Ovary (tissue), 7 donors: ENCODE measurements at regions not wholly inside any gene's neighbourhood (a gene's known extent, or its start where the extent isn't known, plus 50 kb on each side); places are given as distances from the start of the nearest gene placed in this dataset.

ENCODE experiments used
- DNase-seq, 5 donors: peaks; one replicate each; pipeline ENCODE4 v3.0.0-alpha.2; 2019 to 2020
- H3K27ac ChIP-seq, 2 donors: fragments of 200-600 bp; one replicate each; pipeline versions ENCODE4 v1.5.1 to v1.8.0; 2019 to 2022
- H3K27me3 ChIP-seq: fragments of 200-600 bp; one replicate; pipeline ENCODE4 v1.8.0; 2022
- H3K36me3 ChIP-seq: fragments of 200-600 bp; sonication (generic); one replicate; pipeline ENCODE4 v1.5.1; 2019
- H3K4me1 ChIP-seq: one replicate; pipeline ENCODE4 v1.8.1; 2013; ENCODE audit warnings: mild to moderate bottlenecking, moderate library complexity; ENCODE audit not compliant: insufficient read depth
- H3K4me3 ChIP-seq: fragments of 200-600 bp; sonication (generic); one replicate; pipeline ENCODE4 v1.5.1; 2017
- H3K9me3 ChIP-seq, 2 donors: fragments of 200-600 bp in 1 of 2; sonication (generic) in 1 of 2; one replicate each; pipeline versions ENCODE4 v1.5.1 to v1.8.1; 2013 to 2019; ENCODE audit warnings: mild to moderate bottlenecking in 1 of 2, moderate library complexity in 1 of 2
- EP300 ChIP-seq: sonication (generic); formaldehyde crosslinking; IDR thresholded peaks from one replicate; pipeline ENCODE4 v1.6.1; 2017; ENCODE audit warnings: antibody characterized with exemption
- POLR2A ChIP-seq: fragments of 450-650 bp; IDR thresholded peaks from one replicate; pipeline ENCODE4 v1.6.1; 2017; ENCODE audit warnings: antibody characterized with exemption, mild to moderate bottlenecking, moderate library complexity
- WGBS, 3 donors: extraction: QIAGEN DNeasy Blood & Tissue Kit in 1 of 3; methylation state at CpG; one replicate each; pipeline versions ENCODE4 v1.1.5 to v1.1.7; 2013 to 2017; 5-methylcytosine and 5-hydroxymethylcytosine counted together
- intact Hi-C, 4 donors: fragments of 100-400 bp; cut with DNase I; formaldehyde crosslinking; loops; one replicate each; pipeline versions ENCODE4 v1.11.0 to v1.15.1; 2022 to 2023
- TF ChIP-seq, protein P1 (sequence below), 3 donors: fragments of 450-650 bp in 2 of 3; fragments of 200-600 bp in 1 of 3; IDR thresholded peaks; one replicate each; pipeline versions ENCODE4 v1.5.1 to v1.8.0; 2016 to 2022; ENCODE audit warnings: antibody characterized with exemption in 3 of 3, mild to moderate bottlenecking in 1 of 3
- donor health status: DM: no; HTN: no; CAD: no; lungs with moderate emphysema.
- donor health status: DM: no; HTN: no; CAD: no.
- donor health status: Bipolar disorder and iron deficiency.
- donor health status: DM: no; HTN: no; CAD: no.
- donor health status: DM: yes; HTN: yes; CAD: no.

DNA sequence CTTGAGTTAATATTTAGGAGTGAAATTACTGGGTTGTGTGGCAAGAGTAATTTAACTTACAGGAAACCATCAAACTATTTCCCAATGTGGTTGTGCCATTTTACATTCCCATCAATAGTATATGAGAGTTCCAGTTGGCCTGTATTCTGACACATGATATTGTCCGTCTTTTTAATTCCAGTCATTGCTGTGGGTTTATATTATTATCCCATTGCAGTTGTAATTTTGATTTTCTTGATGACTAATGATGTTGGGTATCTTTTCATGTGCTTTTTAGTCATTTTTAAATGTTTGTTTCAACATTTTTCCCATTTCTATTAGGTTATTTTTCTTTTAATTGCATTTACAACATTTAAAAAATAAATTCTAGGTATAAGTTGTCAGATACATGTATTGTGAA lies 614.0 kb downstream of the UTRN start:
- Histone ChIP-seq H3K4me3 (no peak overlapping the region), H3K4me1 (no peaks in the 10 kb centered on the region), H3K27me3 (no peaks in the 10 kb centered on the region), H3K27ac (no peak overlapping the region), H3K36me3 (no peaks in the 10 kb centered on the region), H3K9me3 (no peaks in the 10 kb centered on the region)
- intact Hi-C loops, result no loop called here
- no peak for DNase-seq
- TF ChIP-seq EP300 (no peak), POLR2A (no peak)
- TF ChIP-seq, protein P1, sequence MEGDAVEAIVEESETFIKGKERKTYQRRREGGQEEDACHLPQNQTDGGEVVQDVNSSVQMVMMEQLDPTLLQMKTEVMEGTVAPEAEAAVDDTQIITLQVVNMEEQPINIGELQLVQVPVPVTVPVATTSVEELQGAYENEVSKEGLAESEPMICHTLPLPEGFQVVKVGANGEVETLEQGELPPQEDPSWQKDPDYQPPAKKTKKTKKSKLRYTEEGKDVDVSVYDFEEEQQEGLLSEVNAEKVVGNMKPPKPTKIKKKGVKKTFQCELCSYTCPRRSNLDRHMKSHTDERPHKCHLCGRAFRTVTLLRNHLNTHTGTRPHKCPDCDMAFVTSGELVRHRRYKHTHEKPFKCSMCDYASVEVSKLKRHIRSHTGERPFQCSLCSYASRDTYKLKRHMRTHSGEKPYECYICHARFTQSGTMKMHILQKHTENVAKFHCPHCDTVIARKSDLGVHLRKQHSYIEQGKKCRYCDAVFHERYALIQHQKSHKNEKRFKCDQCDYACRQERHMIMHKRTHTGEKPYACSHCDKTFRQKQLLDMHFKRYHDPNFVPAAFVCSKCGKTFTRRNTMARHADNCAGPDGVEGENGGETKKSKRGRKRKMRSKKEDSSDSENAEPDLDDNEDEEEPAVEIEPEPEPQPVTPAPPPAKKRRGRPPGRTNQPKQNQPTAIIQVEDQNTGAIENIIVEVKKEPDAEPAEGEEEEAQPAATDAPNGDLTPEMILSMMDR (IDR thresholded peaks at IDR 0.05), result no peak
- WGBS, 3 donors, result 78 to 93% (median 81%) methylated on average over 1 of the region's 1 CpG

DNA sequence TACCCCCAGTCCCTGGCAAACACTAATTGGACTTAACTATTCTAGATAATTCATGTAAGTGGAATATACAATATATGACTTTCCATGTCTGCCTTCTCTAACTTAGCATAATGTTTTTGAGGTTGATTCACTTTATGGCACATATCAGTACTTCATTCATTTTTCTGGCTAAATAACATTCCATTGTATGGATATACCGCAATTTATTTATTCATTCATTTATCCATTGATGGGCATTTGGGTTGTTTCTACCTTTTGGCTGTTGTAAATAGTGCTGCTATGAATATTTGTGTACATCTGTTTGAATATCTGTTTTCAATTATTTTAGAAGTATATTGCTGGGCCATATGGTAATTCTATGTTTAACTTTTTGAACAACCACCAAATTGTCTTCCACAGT lies 616.3 kb downstream of the UTRN start:
- no peak overlapping the region for H3K27ac ChIP-seq
- H3K4me1 ChIP-seq, result no peaks in the 10 kb centered on the region
- 53 to 96% (median 92%) methylated on average over 1 of the region's 1 CpG for WGBS, 3 donors
- no peak overlapping the region for H3K4me3 ChIP-seq
- no peaks in the 10 kb centered on the region for H3K36me3 ChIP-seq
- intact Hi-C loops, result no loop called here
- H3K9me3 ChIP-seq, result no peaks in the 10 kb centered on the region
- TF ChIP-seq POLR2A, result no peak
- TF ChIP-seq, protein P1 (IDR thresholded peaks at IDR 0.05), result no peak
- TF ChIP-seq EP300, result no peak
- no peaks in the 10 kb centered on the region for H3K27me3 ChIP-seq
- no peak for DNase-seq

GRCh38 chr6:144908004-144908403 lies 622.9 kb downstream of the UTRN start:
- Histone ChIP-seq H3K27me3 (no peaks in the 10 kb centered on the region), H3K4me1 (no peaks in the 10 kb centered on the region), H3K4me3 (no peak overlapping the region), H3K36me3 (no peaks in the 10 kb centered on the region), H3K27ac (no peak overlapping the region), H3K9me3 (no peaks in the 10 kb centered on the region)
- intact Hi-C loops, result no loop called here
- no peak for TF ChIP-seq EP300
- TF ChIP-seq, protein P1 (IDR thresholded peaks at IDR 0.05), result no peak
- TF ChIP-seq POLR2A, result no peak
- no peak for DNase-seq
- 92 to 95% (median 94%) methylated on average over 1 of the region's 1 CpG for WGBS, 3 donors

DNA sequence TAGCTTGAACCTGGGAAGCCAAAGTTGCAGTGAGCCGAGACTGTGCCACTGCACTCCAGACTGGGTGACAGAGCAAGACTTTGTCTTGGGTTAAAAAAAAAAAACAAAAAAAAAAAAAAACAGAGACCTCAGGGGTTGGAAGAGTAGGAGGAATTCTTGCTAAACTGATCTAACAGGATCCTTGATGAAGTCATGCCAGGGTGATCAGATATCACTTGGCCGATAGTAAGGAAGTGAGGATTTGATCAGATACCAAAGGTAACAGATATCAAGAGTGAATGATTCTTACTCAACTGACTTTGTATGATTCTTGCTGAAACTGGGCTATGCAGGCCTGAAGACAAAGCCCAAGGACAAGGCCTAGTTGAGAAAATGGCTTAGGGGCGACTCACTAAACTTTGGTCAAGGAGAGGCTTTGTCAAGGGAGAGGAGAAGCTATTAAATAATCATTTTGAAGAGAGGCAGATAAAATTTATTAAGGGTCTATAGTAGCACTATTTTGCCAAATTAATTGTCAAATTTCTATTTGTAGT lies 624.7 kb downstream of the UTRN start:
- no peak overlapping the region for H3K4me3 ChIP-seq
- no peak overlapping the region for H3K27ac ChIP-seq
- no peak for TF ChIP-seq EP300
- TF ChIP-seq POLR2A, result no peak
- TF ChIP-seq, protein P1 (IDR thresholded peaks at IDR 0.05), result no peak
- no peaks in the 10 kb centered on the region for H3K4me1 ChIP-seq
- no peak for DNase-seq
- 96 to 99% (median 97%) methylated on average over 3 of the region's 3 CpGs for WGBS, 3 donors
- no peaks in the 10 kb centered on the region for H3K36me3 ChIP-seq
- H3K9me3 ChIP-seq, result no peaks in the 10 kb centered on the region
- H3K27me3 ChIP-seq, result no peaks in the 10 kb centered on the region
- intact Hi-C loops, result no loop called here
